Renal cortex interstitium (tissue), 11 donors: ENCODE measurements at regions not wholly inside any gene's neighbourhood (a gene's known extent, or its start where the extent isn't known, plus 50 kb on each side); places are given as distances from the start of the nearest gene placed in this dataset.
A peak's percentile ranks its signal among the peaks of the same experiment; 100 is the strongest.

Source experiments
- DNase-seq, 11 donors: peaks; one replicate each; pipeline ENCODE4 v3.0.0-alpha.2; 2013; ENCODE audit warnings: low read depth in 9 of 11, low spot score in 4 of 11; ENCODE audit errors: extremely low read depth in 1 of 11

DNA sequence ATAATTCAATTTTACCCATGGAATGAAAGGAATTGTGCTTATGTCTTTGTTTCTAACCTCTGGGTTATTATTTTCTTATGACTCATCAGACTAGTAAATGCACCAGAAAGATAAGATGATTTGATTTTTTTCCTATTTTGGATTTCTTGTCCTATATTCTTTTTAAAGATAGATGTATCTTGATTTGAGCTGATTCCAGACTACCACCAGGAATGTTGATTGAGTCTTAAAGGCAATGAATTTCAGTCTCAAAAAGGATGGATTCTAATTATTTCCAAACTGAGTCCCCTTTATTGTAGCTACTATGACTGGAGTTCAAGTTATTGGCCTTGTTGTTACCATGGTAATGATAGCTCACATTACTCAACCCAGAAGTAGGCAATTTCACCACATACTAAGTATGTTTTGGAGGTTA, 95.8 kb upstream of the RGS4 start:
- DNase-seq, result no peak

- DNase-seq, result no peak
These were observed 96.4 kb upstream of the RGS4 start for GRCh38 chr1:162972773-162973172.

DNA sequence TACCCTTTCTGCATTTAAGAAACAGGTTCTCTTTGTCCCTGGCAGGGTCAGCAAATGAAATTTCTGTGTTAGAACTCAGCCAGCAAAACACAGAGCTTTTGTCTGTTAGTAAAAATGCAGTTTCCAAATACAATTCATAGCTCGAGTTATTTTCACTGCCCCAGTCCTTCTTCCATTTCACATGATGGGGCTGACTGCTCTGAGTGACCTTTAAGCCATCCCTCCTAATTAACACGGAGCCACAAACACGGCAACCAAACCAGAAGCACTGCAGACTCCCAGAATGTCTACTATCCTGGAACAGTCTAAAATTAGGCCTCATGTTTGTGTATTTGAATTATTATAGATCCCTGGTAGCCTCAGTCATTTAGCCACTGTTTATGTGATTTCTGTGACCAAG, 99.1 kb upstream of the RGS4 start:
- DNase-seq, result peak in 1 of 11 donors; percentile 3

GRCh38 chr1:162966613-162967012, 102.5 kb upstream of the RGS4 start:
- DNase-seq, result peak in 6 of 11 donors; percentile 8 to 39 (median 23)

- no peak for DNase-seq
These were observed 103.9 kb upstream of the CCDC190 start for GRCh38 chr1:162964901-162965300.

- DNase-seq, result no peak
These were observed 95.9 kb upstream of the CCDC190 start for GRCh38 chr1:162956922-162957321.

GRCh38 chr1:162954824-162955223, 93.8 kb upstream of the CCDC190 start:
- no peak for DNase-seq

DNA sequence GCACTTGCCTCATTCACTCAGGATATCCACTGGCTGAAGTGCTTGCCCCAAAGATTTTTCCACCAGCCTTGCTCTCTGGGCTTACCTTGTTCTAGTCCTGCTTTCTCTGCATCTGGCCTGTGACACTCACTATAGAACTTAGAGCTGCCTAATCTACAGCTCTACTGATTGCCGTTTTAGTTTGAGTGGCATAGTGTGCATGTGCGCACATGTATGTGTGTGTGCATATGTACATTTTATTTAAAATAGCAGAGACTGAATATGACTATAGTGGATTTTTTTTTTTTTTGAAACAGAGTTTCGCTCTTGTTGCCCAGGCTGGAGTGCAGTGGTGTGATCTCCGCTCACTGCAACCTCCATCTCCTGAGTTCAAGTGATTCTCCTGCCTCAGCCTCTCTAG, 92.0 kb upstream of the CCDC190 start:
- DNase-seq, result no peak

DNA sequence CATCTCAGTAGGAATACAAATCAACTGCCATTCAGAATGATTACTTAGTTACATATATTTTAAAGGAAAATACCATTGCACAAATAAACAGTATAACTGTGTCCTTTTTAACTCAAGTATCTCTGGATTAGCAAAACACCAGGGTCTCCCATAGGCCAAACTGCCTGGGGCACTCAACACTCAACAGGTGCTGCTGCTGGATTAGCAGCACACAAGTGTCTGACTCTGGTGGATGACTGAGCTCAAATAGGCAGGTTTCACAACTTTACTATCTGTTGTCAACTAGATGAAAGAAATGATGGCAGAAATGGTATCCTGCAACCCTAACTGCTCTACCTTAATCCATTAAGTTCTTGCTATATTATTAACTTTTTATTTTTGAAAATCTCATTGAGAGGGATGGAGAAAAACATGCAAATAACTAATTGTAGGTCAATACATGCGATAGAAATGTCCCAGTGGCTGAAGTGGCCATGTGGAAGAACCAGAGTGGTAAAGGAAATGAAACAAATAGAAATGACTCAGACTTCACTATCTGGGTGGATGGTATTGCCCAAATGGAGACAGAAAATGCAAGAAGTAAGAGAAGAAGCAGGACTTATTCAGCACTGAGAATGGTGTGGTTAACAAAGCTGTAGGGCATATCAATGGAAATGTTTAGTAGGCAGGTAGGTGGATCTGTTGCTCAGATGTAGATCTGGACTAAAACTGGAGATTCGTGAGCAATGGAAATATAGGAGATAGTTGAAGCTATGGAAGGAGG, 90.8 kb upstream of the CCDC190 start:
- DNase-seq, result no peak

DNA sequence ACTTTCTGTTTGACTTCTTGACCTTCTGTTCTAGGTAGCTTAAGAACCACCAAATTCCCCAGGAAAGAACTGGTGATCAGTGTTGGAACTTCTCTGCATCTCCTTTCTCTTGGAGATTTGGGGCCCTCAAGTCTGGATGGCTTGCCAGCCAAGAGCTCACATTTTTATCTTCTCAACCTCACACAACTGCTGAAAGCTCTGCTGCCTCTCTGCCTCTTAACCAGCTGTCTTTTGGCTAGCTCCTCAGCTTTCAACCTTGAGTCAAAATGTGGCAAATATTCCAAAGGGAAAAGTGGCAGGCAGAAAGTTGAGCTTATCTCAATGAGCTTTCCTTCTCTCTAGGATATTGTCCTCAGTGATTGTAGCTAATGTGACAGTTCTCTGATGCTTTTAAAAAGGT, 89.2 kb upstream of the CCDC190 start:
- DNase-seq, result no peak

DNA sequence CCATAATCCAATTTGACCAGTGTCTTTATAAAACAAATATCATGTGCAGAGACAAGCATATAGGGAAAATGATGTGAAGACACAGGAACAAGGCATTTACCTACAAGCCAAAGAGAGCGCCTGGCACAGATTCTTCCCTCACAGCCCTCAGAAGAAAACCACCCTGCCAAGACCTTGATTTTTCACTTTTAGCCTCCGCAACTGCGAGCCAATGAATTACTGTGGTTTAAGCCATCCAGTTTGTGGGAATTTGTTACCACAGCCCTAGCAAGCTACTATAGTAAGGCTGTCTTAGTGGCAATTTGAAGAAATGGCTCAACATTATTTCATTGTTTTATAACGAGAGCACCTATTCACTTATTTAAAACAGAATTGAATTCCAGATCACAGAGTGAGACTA, 85.7 kb upstream of the CCDC190 start:
- no peak for DNase-seq

DNA sequence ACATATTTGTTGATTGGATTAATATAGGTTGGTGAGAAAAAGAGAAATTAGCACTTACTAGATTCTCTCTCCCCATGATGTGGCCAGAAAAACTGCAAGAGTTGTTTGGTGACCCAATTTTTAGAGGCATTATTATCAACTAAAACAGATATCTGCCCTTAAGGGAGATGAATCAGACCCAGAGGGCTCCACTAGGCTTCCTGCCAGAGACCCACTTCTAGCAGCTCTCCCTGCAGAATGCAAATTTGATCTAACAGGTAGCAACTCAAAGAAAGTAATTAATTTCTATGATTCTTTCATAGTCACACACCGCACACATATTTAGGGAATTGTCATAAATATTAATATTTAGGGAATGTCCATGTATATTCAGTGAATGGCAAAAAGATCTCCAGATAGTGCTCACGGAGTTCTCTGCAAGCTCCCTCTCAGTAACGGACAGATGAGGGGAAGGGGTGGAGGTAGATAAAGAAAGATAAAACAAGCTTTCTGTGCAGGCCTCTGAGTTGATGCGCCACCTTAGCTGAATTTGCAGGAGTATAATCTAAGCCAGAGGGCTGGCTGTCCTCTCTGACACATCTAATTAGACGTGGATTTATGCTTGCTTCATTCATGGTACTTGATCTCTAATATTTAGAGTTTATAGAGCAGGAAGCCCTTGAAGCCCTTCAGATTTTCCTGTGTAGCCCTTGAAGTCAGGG, 84.1 kb upstream of the CCDC190 start:
- DNase-seq, result no peak

GRCh38 chr1:162943622-162944021, 82.6 kb upstream of the CCDC190 start:
- no peak for DNase-seq

DNA sequence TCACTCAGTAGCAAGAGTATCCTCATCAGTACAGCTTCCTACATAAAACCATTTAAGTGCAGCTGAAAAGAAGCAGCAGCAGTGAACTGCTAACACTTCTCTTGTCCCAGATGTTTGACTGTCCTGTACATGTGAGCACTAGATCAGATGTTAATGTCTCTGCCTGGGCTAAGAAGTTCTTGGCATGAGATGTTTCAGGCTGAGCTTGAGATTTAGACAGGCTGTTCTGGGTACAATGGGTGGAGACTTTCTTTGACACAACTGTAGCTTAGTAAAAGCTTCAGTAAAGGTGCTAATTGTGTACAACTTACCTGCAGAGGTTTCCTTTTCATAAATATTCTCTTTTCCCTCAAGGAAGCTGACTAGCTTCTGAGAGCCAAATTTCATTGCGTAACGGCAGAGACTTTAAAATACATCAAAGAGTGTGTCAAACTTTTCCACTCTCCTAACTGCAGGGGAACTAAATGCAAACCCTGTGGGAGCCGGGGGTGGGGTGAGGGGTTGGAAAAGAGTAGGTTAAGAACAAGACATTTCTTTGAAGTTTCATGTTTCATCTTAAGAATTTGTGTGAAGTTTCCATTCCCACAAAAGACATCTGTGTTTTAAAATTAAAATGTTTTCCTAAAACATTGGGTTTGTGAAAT, 82.1 kb upstream of the CCDC190 start:
- DNase-seq, result no peak

- no peak for DNase-seq
These were observed 80.0 kb upstream of the CCDC190 start for GRCh38 chr1:162941024-162941423.

GRCh38 chr1:162939035-162939434, 78.1 kb upstream of the CCDC190 start:
- no peak for DNase-seq

DNA sequence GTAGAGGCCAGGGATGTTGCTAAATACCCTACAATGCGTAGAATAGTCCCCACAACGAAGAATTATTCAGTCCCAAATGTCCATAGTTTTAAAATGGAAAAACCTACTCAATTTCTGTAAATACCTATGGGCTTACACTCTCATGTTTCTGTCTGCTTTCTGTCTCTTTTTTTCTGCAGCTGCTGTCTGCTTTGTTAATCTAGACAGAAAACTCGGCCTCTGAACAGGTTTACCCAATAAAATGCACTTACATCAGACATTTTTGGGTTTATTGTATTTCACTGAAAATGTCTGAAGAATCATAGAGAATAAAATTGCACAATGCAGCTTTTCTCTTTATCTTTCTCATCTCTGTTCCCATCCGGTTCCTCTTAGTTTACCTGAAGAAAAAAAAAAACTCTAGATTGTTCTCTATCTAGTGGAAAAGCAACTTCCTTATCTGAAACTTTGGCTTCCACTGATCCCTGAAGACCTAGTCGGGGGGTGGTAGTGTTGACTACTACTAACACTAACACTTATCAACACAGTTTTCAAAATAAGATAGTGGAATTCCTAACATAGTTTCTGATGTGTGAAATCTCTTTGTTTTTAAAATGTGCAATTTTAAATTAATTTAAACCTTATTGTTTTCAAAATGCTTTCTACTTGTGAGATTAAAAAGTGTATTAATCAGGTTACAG, 76.9 kb upstream of the CCDC190 start:
- no peak for DNase-seq

GRCh38 chr1:162930976-162931560, 70.1 kb upstream of the CCDC190 start:
- no peak for DNase-seq

DNA sequence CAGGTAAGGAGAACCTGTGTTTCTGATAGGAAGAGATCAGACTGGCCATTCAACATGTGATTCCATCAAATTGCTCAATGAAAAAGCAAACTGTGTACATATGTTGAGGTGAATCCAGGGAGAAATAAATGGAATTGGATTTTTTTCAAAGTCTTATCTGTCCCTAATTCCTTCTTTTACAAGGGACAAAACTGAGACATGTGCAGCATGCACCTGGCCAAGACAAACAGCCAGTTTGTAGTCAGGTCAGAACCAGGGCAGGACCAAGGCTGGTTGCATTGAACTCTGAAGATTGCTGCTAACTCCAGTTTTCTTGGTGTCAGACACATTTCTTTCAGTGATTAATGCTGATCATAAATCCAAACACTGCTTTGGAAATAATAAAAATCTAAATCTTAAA, 69.6 kb upstream of the CCDC190 start:
- DNase-seq, result no peak
